GM21526 (cell line): ENCODE measurements at regions not wholly inside any gene's neighbourhood (a gene's known extent, or its start where the extent isn't known, plus 50 kb on each side); places are given as distances from the start of the nearest gene placed in this dataset.

ENCODE experiments used
- ATAC-seq: cut with Tn5 transposase; IDR thresholded peaks from one replicate; pipeline ENCODE4 v1.9.1; 2021; ENCODE audit warnings: moderate library complexity; ENCODE audit not compliant: unreplicated experiment, low FRiP score

DNA sequence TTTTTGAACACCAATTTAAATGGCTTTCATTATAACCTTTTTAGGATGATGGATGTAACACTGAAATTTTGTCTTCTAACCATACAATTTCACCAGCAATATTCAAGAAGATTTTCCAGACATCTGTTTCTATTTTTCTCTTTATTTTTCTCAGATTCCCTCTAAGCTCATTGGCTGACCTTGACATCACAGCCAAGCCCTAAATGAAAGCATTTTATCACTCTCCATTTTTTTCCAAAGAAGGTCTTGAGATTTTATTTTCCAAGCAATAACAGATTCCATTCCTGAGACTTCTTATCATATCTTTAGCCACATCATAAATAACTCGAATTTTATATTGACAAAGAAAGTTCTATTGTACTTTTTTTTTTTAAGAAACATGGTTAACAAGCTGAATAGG, 392.6 kb upstream of the THBS1 start:
- ATAC-seq, result no peak

DNA sequence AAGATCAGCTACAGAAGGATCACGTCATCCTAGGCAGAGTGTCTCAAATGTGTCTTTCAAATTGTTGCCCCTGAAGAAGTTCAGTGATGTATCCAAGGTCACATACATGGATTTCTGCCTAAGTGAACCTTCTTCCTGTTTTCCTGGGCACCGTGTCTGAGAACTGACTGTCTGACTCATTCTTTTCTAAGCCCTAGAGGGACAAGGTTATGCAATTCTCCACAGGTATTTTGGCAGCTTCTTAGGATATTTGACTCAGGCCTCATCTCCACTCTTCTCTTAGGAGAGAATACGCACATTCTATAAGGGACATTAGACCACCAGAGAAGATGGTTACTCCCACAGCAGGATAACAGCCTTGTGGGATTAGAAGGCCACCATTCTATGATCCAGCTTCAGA, 391.9 kb upstream of the THBS1 start:
- ATAC-seq, result no peak

DNA sequence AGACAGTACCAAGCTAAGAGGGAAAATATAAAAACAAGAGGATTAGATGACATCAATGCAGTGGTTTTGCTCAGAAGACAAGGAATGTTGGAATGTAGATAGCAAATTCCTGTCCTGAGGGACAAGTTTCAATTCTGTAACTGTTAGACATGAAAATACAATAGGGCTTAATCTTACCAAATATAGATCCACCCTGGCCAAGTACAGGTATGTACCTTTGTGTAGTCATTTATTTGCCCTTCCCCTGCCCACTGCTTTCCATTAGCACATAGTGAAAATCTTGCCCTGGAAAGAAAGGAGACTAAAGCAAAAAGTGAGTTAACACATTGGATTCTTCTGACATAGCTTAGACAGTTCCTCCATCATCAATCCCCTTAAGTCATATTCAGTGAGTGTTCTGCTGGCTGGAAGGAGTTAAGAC, 389.0 kb upstream of the THBS1 start:
- no peak for ATAC-seq

DNA sequence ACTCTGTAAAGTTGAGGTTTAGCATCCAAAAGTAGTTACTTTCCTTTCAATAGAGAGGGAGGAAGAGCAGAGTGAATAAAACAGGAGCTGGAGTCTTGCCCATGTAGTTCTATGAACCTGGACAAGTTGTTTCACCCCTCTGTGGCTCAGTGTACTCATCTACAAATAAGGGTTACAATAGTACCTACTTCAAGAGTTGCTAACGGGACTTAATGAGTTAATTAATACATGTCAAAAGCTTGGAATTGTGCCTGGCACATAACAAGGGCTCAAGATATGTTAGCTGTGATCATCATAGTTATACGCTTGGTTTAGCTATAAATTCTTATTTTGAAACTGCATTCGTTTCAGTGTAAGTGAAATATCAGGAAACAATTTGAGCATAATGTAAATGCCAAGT, 388.5 kb upstream of the THBS1 start:
- no peak for ATAC-seq

DNA sequence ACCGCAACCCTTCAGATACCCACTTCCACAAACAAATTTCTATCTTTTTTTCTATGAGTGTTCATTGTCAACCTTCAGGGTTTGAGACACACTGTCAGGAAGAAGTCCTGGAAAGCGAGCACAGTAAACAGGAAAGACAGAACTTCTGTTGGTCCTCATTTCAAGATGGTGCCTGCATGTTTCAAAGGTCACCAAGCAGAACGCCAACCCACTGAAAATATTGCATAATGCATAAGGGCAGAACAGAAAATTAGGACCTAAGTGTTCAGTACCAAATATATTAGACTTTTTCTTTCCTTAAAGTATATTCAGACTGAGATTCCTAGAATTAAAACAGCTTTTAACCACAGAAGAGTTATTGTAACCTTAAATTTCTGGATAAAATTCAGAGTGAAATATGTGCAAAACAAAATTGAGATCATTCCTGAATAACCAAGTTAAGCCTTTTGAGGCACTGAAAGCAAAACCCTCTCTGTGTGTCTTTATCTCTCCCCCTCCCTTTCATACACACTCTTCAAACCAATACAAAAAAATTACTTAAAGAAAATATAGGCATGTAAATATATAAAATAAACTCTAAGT, 387.8 kb upstream of the THBS1 start:
- no peak for ATAC-seq

DNA sequence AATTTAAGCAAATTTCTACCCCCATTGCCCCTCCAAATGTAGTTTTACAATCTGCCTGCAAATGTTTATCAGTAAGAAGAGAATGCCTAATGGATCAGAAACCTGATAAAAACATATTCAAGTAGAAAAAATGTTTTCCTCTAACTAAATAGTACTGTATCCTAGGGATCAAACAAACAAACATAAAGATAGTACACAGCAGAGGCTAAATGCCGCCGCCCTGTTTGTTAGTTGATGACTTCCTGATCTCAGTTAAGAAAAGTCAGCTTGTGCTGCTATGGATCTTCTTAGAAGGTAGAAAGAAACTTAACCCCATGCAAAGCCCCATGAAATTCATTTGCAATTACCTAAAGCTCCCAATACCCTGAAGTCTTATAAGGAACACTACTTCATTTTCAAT, 387.3 kb upstream of the THBS1 start:
- no peak for ATAC-seq

DNA sequence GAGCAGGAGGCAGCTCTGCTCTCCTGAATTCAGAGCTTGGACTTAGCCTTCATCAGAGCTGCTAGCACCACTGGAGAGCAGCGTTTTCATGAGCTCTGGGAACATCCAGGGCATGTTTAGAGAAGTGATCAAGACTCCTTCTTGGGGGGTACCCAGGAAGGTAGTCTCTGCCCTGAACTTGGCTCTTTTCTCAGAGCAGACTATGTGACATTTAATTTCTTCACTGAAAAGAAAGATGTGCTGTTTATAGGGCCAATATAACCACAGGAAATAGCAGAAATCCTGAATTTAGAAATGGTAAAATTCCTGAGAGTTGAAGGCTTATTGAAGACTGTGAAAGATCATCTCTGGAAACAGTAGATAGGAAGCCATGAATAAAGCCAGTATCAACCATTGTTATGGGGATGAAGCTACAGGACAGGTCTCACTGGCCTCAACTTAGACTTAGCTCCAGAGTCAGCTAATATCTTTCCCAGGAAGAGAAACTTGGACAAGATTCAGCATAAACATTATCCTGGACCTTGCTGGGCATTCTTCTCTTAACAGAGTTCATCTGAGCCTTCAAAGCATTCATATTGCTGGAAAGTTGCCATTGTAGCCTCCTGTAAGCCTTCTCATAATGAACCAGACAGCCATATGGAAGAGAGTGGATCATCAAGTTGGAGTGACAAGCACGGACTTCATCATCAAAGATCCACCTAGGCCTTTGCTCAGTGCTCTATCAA, 386.6 kb upstream of the THBS1 start:
- no peak for ATAC-seq

DNA sequence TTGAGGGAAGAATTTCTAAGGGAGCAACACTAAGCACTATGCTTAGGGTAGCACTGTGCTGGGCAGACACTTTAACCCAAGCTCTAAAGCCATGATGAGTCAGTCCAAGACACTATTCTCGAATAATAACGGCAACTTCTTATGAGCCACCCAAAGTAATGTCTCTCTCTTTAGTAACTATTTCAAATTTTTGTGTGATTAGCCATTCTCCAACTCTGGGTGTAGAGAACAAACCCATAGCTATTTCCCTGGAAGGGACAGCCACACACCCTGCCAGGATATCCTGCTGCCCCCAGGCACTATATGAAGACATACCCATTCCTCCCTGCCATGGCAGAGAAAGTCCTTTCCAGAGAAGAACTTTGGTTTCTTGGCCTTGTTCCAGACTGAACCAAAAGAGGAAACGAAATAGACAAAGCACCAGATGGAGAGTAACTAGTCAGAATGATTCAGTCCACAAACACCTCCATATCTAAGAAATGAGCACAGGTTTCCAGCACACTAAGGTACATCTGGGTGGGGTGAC, 384.9 kb upstream of the THBS1 start:
- no peak for ATAC-seq

DNA sequence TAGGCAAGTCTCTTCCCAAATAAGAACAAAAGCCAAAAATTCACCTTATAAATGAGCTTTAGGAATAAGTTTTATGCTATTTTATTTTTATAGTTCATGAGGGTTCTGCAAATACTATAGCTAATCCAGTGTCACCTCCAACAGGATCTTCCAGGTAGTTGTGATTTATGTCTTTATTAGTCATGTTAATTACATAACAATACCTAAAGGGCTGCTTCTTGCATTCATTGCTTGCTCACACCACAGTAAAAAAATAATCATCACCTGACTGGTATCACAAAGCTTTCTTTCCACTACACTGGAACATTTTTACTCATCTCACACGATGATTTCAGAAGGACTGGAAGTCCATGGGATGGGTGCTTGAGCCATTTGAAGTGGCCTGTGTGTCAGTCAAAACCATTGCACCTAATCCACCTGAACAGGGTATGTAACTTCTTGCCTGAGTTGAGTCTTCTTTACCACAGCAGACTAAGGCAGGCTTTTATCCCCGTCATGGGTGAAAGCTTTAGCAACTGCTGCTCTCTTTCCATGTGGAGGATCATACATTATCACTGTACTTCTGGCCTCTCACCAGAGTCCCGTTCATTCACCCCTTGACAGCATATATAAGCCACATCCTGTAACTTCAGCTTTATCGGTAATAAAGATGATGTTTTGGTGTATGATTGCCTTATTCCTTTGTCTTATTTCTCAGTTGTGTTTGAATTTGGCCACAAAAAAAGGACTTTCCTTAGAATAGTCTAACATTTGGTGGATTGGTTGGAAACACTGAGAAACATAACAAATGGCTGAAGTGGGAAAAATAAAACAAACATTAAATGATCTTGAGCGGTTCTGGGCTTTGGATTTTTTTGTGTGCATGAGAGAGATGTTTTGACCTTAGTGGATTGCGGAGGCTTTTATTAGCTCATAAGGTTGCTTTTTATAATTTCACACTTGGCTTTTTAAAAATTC, 382.6 kb upstream of the THBS1 start:
- no peak for ATAC-seq

DNA sequence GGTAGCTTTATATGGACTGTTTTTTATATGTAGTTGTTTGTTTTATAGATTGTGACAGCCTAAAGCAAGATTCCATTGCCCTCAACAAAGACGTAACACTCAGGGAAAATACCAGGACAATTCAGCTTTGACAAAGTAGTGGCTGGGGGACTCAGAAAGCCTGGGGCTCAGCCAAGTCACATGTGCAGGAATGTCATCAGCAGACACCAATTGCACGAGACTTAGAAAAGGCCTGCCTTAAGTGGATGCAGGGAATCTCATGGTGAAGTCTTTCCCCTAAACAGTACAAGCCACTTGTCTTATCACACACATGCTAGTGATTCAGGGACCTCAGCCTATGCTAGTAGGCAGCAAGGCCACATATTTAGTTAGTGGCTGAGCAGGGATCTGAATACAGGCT, 381.8 kb upstream of the THBS1 start:
- no peak for ATAC-seq

DNA sequence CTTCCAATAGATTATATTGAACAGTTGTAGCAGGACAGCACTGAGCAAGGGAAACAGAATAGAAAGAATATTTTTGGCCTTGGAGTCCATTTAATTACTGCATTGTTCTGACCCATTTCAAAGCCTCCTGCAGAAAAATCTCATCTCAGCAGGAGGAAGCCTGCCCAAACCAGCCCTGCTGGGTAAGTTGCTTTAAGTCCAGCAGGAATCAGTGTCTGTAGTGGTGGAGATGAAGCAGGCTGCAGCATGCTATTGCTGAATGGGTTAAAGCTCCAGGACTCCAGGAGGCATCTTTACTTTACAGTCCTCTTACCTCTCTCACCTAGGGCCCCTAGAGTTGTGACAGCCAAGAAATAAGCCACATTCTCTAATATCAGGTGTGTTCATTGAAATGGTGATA, 380.3 kb upstream of the THBS1 start:
- no peak for ATAC-seq

DNA sequence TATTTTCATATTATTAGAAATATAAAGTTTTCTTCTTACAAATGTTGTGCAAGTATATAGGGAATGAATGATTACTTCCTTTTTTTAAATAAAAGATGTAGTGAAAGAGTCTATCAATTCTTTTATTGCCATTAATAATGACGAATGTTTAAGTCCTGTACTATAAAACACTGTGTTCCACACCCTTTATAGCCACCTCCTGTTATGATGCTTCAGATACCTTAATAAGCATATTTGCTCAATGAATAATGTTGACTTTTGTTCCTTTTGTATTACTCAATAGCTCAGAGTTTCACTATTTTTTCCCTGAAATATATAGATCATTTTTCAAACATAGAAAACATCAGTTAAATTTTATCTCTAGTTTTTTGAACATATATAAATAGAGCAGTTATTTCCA, 378.2 kb upstream of the THBS1 start:
- no peak for ATAC-seq

DNA sequence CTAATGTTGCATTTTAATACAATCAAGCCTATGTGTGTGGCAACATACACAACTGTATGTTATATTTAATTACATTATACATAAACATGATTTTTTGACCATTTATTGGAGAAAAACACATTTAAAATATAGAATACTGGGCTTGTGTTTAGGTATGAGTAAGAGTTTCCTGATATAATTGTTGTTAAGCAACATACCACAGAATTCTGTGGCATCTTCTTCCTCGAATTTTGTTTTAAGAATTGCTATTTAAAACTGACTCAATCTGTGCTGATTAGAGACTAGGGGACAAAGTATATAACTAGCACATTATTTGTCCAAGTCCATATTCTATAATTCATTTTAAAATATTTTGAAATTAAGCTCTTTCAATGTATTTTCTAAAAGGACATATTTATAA, 376.8 kb upstream of the THBS1 start:
- ATAC-seq, result no peak

DNA sequence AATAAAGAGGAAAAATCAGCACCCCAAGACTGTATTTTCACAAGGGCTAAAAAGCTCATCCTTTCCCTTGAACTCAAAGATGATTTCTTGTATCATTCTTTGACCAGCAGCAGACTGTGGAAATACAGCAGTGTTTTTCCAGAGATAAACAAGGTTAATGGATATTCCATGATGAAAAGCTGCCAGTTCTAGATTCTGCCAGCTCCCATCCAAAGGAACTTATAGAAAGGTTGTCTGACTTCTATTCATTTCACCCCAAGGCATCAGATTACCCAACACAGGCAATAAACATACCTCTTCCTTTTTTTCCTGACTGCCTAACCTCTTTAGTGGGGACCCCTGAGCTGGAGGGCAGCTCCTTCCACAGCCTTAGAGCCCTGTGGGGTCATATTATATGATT, 375.8 kb upstream of the THBS1 start:
- no peak for ATAC-seq

DNA sequence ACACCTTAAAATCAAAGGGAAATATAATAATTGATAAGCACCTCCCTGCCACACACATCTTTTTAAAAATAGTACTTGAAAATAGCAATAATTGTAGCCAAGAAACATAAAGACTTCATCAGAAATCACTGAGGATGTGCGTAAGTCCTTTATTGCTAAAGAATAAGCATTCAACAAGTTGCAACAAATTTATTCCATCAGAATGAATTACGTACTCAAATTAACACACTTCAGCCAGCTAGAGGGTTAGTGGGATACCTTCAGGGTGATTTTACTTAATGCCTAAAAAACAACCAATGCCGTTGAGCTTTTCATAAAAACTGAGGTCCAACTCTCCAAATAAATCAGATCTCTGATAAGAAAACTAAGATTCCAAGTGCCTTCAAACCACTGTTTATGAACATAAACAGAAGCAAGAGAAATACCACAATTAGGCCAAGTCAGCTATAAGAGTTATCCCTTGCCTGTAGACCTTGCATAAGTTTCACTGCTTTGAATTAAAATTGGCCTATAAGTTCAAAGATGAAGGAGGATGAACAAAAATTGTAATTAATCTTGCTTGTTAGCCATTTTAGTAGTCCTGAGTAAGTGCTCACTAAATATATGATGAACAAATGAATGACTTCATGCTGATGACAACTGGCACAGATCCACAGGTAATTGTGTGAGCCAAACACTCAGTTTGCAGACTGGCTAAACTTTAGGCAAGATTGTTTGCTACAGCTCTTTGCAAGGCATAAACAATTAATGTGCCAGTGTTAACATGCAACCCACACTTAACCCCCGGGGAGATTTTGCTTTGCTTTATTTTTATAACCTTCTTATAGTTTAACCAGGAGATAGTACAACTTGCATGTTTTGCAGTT, 375.1 kb upstream of the THBS1 start:
- ATAC-seq, result no peak

DNA sequence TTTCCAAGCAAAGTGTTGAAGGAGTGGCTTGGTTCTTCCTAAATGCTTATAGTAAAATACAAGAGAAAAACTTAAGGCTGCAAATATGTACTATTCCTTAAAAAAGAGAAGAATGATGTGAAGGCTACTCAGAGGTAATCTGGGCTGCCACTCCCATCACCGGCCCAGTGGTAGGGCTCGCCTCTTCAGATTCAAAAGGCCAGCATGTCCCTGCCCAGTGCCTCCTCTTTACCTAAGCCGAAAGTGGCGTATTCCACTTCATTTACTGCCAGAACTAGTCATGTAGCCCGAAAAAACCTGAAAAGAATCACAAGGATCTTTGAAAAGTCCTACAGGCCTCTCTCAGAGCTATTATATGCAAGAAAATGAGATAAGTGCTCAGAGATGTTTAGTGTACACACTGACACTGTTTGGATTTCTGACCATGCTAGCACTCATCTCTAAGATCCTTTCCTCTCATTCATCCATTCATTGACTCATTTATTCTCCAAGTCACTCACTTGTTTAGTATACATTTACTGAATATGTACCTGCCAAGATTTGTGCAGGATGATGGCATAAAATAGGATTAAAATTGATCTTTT, 373.3 kb upstream of the THBS1 start:
- ATAC-seq, result no peak

DNA sequence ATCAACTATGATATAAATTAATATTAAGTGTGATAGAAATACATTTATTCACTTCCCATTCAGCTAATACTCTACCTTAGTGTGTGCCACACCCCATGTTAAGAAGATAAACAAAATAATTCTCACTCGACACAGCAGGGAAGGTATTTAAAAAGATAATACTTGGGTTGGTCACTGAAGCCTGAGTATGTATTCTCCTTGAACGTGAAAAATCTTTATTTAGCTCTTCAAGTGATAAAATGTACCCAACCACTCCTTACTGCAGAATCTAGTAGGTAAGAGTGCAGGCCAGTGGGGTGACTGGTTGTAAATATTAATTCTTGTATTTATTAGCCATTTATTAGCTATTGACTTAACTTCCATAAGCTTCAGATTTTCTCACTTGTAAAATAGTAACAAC, 372.7 kb upstream of the THBS1 start:
- no peak for ATAC-seq

DNA sequence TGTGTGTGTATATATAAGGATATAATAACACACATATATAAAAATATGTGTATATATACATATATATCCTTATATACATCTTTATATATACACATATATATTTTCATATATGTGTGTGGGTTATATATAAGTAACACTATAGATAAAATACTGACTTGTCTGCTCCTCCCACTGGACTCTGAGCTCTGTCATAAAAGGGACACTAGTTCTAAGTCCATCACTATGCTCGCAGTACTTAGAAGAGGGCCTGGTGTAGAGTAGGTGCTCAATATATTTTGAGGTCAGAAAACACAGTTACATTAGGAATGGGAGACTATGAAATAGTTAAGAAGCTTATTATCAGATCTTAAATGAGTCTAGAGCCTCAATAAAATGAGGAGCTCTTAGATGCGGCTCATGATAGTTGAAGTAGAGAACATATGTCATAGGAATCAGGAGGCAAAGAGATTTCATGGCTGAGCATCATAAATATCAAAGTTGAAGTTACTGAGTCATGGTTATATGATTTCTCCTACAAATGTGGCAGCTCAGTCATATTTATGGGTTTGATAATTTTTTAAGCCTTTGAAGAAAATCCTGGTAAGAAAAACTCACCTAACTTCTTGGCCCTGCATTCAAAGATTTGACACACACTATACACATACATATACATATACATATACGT, 371.2 kb upstream of the THBS1 start:
- no peak for ATAC-seq
